Upper lobe of left lung (tissue), 6 donors: ENCODE measurements at regions not wholly inside any gene's neighbourhood (a gene's known extent, or its start where the extent isn't known, plus 50 kb on each side); places are given as distances from the start of the nearest gene placed in this dataset.
A peak's percentile ranks its signal among the peaks of the same experiment; 100 is the strongest.

Source experiments
- ATAC-seq, 2 donors: fragments of 200-7000 bp; cut with Tn5 transposase; one replicate each; pipeline ENCODE4 v1.9.1; 2022; ENCODE audit warnings: mild to moderate bottlenecking in 2 of 2, moderate library complexity in 2 of 2; ENCODE audit not compliant: low FRiP score in 2 of 2
- DNase-seq, 2 donors: peaks; one replicate each; pipeline ENCODE4 v3.0.0-alpha.2; 2019 to 2020
- H3K27ac ChIP-seq, 4 donors: fragments of 200-600 bp; sonication (generic); one replicate each; pipeline ENCODE4 v1.5.1; 2016 to 2019
- H3K27me3 ChIP-seq, 4 donors: fragments of 200-600 bp; sonication (generic); one replicate each; pipeline ENCODE4 v1.5.1; 2017 to 2019
- H3K36me3 ChIP-seq, 4 donors: fragments of 200-600 bp; sonication (generic); one replicate each; pipeline ENCODE4 v1.5.1; 2016 to 2019
- H3K4me1 ChIP-seq, 4 donors: fragments of 200-600 bp; sonication (generic); one replicate each; pipeline ENCODE4 v1.5.1; 2018 to 2019
- H3K4me3 ChIP-seq, 4 donors: fragments of 200-600 bp; sonication (generic); one replicate each; pipeline ENCODE4 v1.5.1; 2017 to 2019; ENCODE audit warnings: mild to moderate bottlenecking in 2 of 4, moderate library complexity in 1 of 4
- H3K9me3 ChIP-seq, 4 donors: fragments of 200-600 bp; sonication (generic); one replicate each; pipeline ENCODE4 v1.5.1; 2018 to 2019
- CTCF ChIP-seq, 6 experiments: fragments of 450-650 bp in 4 of 6; fragments of 200-600 bp in 2 of 6; sonication (generic) in 2 of 6; IDR thresholded peaks; one replicate each; pipeline ENCODE4 v1.5.1; 2016 to 2019; ENCODE audit warnings: antibody characterized with exemption in 6 of 6
- EP300 ChIP-seq, 4 donors: sonication (generic); formaldehyde crosslinking; IDR thresholded peaks; one replicate each; pipeline ENCODE4 v1.5.1; 2017; ENCODE audit warnings: antibody characterized with exemption in 4 of 4, control low read depth in 2 of 4
- POLR2A ChIP-seq, 4 donors: fragments of 450-650 bp; IDR thresholded peaks; one replicate each; pipeline ENCODE4 v1.5.1; 2016 to 2017; ENCODE audit warnings: antibody characterized with exemption in 4 of 4, mild to moderate bottlenecking in 2 of 4
- POLR2AphosphoS5 ChIP-seq, 2 donors: sonication (generic); formaldehyde crosslinking; IDR thresholded peaks; one replicate each; pipeline ENCODE4 v1.5.1; 2017; ENCODE audit warnings: antibody characterized with exemption in 2 of 2
- WGBS, 2 donors: methylation state at CpG; one replicate each; pipeline ENCODE4 v1.1.5; 2017 to 2018; 5-methylcytosine and 5-hydroxymethylcytosine counted together
- small RNA-seq, 4 donors: library from RNA; depleted of rRNA; stranded (forward); fragments of <200 nt; gene quantifications; one replicate each; pipeline ENCODE3, GENCODE V24; 2016
- donor health status: DM: no; HTN: no; CAD: no; lungs with moderate emphysema.
- donor health status: DM: no; HTN: yes; CAD: no; lungs with severe emphysema.

- Histone ChIP-seq H3K4me1 (no peaks in the 10 kb centered on the region), H3K4me3 (no peak overlapping the region), H3K36me3 (no peaks in the 10 kb centered on the region), H3K27ac (no peak overlapping the region), H3K27me3 (no peaks in the 10 kb centered on the region), H3K9me3 (no peaks in the 10 kb centered on the region)
- DNase-seq, result no peak
- 49 to 50% methylated on average over 4 of the region's 4 CpGs for WGBS, 2 donors
- no peak for TF ChIP-seq CTCF (IDR thresholded peaks at IDR 0.05)
- no peak for TF ChIP-seq POLR2A (IDR thresholded peaks at IDR 0.05)
- TF ChIP-seq EP300 (IDR thresholded peaks at IDR 0.05), result no peak
- TF ChIP-seq POLR2AphosphoS5 (IDR thresholded peaks at IDR 0.05), result no peak
- ATAC-seq, result no peak
These were observed 245.5 kb downstream of the TDRD3 start for GRCh38 chr13:60642552-60642951.

GRCh38 chr13:60629158-60629557 lies 232.1 kb downstream of the TDRD3 start:
- Histone ChIP-seq H3K36me3 (no peaks in the 10 kb centered on the region), H3K27me3 (no peaks in the 10 kb centered on the region), H3K9me3 (no peaks in the 10 kb centered on the region), H3K4me3 (no peak overlapping the region), H3K27ac (no peak overlapping the region), H3K4me1 (no peaks in the 10 kb centered on the region)
- ATAC-seq, result no peak
- DNase-seq, result no peak
- 76 to 79% methylated on average over 5 of the region's 5 CpGs for WGBS, 2 donors
- TF ChIP-seq POLR2AphosphoS5 (IDR thresholded peaks at IDR 0.05), result no peak
- TF ChIP-seq CTCF (IDR thresholded peaks at IDR 0.05), result no peak
- TF ChIP-seq EP300 (IDR thresholded peaks at IDR 0.05), result no peak
- no peak for TF ChIP-seq POLR2A (IDR thresholded peaks at IDR 0.05)

GRCh38 chr13:60627071-60627686 lies 230.2 kb downstream of the TDRD3 start:
- Histone ChIP-seq H3K4me1 (no peaks in the 10 kb centered on the region), H3K27ac (no peak overlapping the region), H3K9me3 (no peaks in the 10 kb centered on the region), H3K36me3 (no peaks in the 10 kb centered on the region), H3K27me3 (no peaks in the 10 kb centered on the region), H3K4me3 (no peak overlapping the region)
- DNase-seq, result no peak
- TF ChIP-seq CTCF (IDR thresholded peaks at IDR 0.05) (peak in 5 of 6 experiments; percentile 28 to 46 (median 36)), EP300 (IDR thresholded peaks at IDR 0.05) (no peak)
- 53 to 55% methylated on average over 8 of the region's 8 CpGs for WGBS, 2 donors
- peak; percentile 22 to 72 for ATAC-seq

Small RNAs in the stretch of these regions (small RNA-seq; reads per million reads assigned to genes)
- gene MIR3169, result 0 reads per million in 4 donors
- gene RNY3P5, result 0 reads per million in 4 donors
